Activated B cell treated with CpG ODN at 0.5 μM for 24 hours (primary cell): ENCODE measurements at regions not wholly inside any gene's neighbourhood (a gene's known extent, or its start where the extent isn't known, plus 50 kb on each side); places are given as distances from the start of the nearest gene placed in this dataset.

Experiments used
- ATAC-seq: fragments of 200-7000 bp; cut with Tn5 transposase; one replicate; pipeline ENCODE4 v1.10.0; 2021; ENCODE audit warnings: low read depth, mild to moderate bottlenecking, moderate library complexity
- CTCF ChIA-PET: fragments of 350-600 bp; sonication (Branson Sonifier 250); formaldehyde crosslinking; loops from one replicate; lab custom pipeline; 2021; ENCODE audit warnings: antibody characterized with exemption; lab: Charles Lee
- POLR2A ChIA-PET: fragments of 350-600 bp; sonication (Branson Sonifier 250); formaldehyde crosslinking; loops from one replicate; lab custom pipeline; 2021; ENCODE audit warnings: antibody characterized with exemption; lab: Charles Lee
- DNase-seq: peaks from one replicate; pipeline ENCODE4 v3.0.0; 2022
- H3K27ac Mint-ChIP-seq: one replicate; pipeline ENCODE4 v1.8.0; 2020; ENCODE audit warnings: mixed read lengths
- H3K27me3 Mint-ChIP-seq: one replicate; pipeline ENCODE4 v1.8.0; 2021; ENCODE audit warnings: mixed read lengths
- H3K36me3 Mint-ChIP-seq: one replicate; pipeline ENCODE4 v1.8.0; 2021; ENCODE audit warnings: low read depth, mixed read lengths
- H3K4me1 Mint-ChIP-seq: one replicate; pipeline ENCODE4 v1.8.0; 2021; ENCODE audit warnings: mixed read lengths
- H3K4me3 Mint-ChIP-seq: one replicate; pipeline ENCODE4 v1.8.0; 2020; ENCODE audit warnings: mild to moderate bottlenecking, mixed read lengths
- H3K9me3 Mint-ChIP-seq: one replicate; pipeline ENCODE4 v1.8.0; 2020; ENCODE audit warnings: mixed read lengths
- intact Hi-C: fragments of 100-400 bp; cut with micrococcal nuclease; formaldehyde crosslinking; loops from one replicate; pipeline ENCODE4 v1.15.1; 2024
- TF ChIP-seq, protein P1 (sequence below): fragments of 200-600 bp; IDR thresholded peaks from one replicate; pipeline ENCODE4 v1.8.0; 2022; ENCODE audit warnings: antibody characterized with exemption, mild to moderate bottlenecking

- DNase-seq (no peak), ATAC-seq (no peak)
- Mint-ChIP-seq H3K4me1 (no peaks in the 10 kb centered on the region), H3K27me3 (peaks cover 6% of the 10 kb centered on the region), H3K27ac (no peak overlapping the region), H3K36me3 (no peaks in the 10 kb centered on the region), H3K9me3 (no peaks in the 10 kb centered on the region), H3K4me3 (no peak overlapping the region)
- TF ChIP-seq, protein P1, sequence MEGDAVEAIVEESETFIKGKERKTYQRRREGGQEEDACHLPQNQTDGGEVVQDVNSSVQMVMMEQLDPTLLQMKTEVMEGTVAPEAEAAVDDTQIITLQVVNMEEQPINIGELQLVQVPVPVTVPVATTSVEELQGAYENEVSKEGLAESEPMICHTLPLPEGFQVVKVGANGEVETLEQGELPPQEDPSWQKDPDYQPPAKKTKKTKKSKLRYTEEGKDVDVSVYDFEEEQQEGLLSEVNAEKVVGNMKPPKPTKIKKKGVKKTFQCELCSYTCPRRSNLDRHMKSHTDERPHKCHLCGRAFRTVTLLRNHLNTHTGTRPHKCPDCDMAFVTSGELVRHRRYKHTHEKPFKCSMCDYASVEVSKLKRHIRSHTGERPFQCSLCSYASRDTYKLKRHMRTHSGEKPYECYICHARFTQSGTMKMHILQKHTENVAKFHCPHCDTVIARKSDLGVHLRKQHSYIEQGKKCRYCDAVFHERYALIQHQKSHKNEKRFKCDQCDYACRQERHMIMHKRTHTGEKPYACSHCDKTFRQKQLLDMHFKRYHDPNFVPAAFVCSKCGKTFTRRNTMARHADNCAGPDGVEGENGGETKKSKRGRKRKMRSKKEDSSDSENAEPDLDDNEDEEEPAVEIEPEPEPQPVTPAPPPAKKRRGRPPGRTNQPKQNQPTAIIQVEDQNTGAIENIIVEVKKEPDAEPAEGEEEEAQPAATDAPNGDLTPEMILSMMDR = no peak
- ChIA-PET CTCF (no interaction called here), POLR2A (no interaction called here)
- intact Hi-C loops = no loop called here
These were observed 146.4 kb upstream of the VSTM2B start for GRCh38 chr19:29379257-29380021.

GRCh38 chr19:29380581-29380980 is 145.2 kb upstream of the VSTM2B start:
- no peaks in the 10 kb centered on the region for H3K36me3 Mint-ChIP-seq
- H3K27me3 Mint-ChIP-seq = peaks cover 6% of the 10 kb centered on the region
- DNase-seq = no peak
- H3K9me3 Mint-ChIP-seq = no peaks in the 10 kb centered on the region
- H3K4me1 Mint-ChIP-seq = no peaks in the 10 kb centered on the region
- ChIA-PET POLR2A (no interaction called here), CTCF (no interaction called here)
- H3K4me3 Mint-ChIP-seq = no peak overlapping the region
- H3K27ac Mint-ChIP-seq = no peak overlapping the region
- ATAC-seq = no peak
- TF ChIP-seq, protein P1 = no peak
- intact Hi-C loops = no loop called here

DNA sequence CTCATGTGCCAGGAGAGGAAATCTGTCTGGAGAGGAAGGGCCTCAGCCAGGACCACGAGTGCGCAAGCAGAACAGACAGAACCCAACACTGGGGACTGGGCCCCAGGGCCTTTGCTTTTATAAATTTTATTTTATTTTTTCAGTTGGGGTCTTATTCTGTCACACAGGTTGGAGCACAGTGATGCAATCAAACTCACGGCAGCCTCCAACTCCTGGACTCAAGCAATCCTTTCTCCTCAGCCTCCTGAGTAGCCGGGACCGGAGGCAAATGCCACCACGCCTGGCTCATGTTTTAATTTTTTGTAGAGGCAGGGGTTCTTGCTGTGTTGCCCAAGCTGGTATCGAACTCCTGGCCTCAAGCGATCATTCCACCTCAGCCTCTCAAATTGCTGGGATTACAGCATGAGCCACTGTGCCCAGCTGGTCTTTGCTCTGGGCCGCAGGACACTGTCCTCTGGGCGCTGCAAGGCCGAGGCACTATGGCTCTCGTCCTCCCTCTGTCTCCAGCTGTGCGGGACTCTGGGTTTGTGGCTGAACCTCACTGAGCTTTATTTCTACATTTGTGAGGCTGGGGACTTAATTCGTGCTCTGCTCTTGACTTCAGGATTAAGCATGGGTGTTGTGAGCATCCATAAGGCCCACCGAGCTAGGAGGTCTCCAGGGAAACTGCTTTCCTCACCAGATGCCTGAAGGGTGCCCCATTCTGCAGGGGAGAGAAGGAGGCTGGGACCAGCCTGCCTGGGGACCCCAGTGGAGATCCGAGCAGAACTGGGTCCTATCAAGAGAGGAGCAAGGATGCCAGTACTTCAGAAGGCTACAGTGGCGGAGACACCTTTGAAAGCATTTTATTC is 144.2 kb upstream of the VSTM2B start:
- Mint-ChIP-seq H3K36me3 (no peaks in the 10 kb centered on the region), H3K4me1 (no peaks in the 10 kb centered on the region), H3K4me3 (no peak overlapping the region), H3K27ac (no peak overlapping the region), H3K9me3 (no peaks in the 10 kb centered on the region), H3K27me3 (peaks cover 6% of the 10 kb centered on the region)
- ATAC-seq (no peak), DNase-seq (no peak)
- intact Hi-C loops = no loop called here
- ChIA-PET CTCF (no interaction called here), POLR2A (no interaction called here)
- TF ChIP-seq, protein P1 = no peak

GRCh38 chr19:29383696-29384095 is 142.1 kb upstream of the VSTM2B start:
- H3K9me3 Mint-ChIP-seq = no peaks in the 10 kb centered on the region
- no peaks in the 10 kb centered on the region for H3K36me3 Mint-ChIP-seq
- POLR2A ChIA-PET = no interaction called here
- ATAC-seq (no peak), DNase-seq (no peak)
- no peaks in the 10 kb centered on the region for H3K4me1 Mint-ChIP-seq
- H3K27me3 Mint-ChIP-seq = peaks cover 6% of the 10 kb centered on the region
- intact Hi-C loops = no loop called here
- no peak overlapping the region for H3K27ac Mint-ChIP-seq
- CTCF ChIA-PET = no interaction called here
- H3K4me3 Mint-ChIP-seq = no peak overlapping the region
- TF ChIP-seq, protein P1 = no peak

DNA sequence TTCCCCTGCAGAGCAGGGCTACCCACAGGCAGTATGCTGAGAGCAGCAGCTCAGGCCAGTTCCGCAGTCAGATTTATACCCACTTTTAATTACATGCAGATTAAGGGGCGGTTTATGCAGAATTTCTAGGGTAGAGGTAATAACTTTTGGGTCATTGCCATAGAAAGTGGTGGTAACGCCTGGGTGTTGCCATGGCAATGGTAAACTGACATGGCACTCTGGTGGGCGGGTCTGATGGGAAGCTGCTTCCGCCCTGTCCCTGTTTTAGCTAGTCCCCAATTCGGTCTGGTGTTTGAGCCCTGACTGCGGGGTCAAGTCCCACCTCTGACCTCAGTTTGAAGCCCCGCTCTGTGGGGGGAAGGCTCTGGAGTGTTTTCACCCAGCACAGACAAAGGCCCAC is 141.1 kb upstream of the VSTM2B start:
- ATAC-seq (no peak), DNase-seq (no peak)
- ChIA-PET CTCF (no interaction called here), POLR2A (no interaction called here)
- intact Hi-C loops = no loop called here
- Mint-ChIP-seq H3K27me3 (peaks cover 1% of the 10 kb centered on the region), H3K4me3 (no peak overlapping the region), H3K9me3 (no peaks in the 10 kb centered on the region), H3K4me1 (no peaks in the 10 kb centered on the region), H3K36me3 (no peaks in the 10 kb centered on the region), H3K27ac (no peak overlapping the region)
- TF ChIP-seq, protein P1 = no peak
